Gastrocnemius medialis (tissue), 4 donors: ENCODE measurements at regions not wholly inside any gene's neighbourhood (a gene's known extent, or its start where the extent isn't known, plus 50 kb on each side); places are given as distances from the start of the nearest gene placed in this dataset.

ENCODE experiments used
- ATAC-seq, 2 donors: fragments of 150-250 bp; one replicate each; pipeline ENCODE4 v1.9.1; 2016
- DNase-seq, 2 donors: peaks; one replicate each; pipeline ENCODE4 v3.0.0-alpha.2; 2019
- H3K27ac ChIP-seq, 4 donors: fragments of 200-600 bp; sonication (generic); 1 replicate in 1 of 4; 2 replicates in 3 of 4; pipeline ENCODE4 v1.5.1; 2016 to 2018; ENCODE audit warnings: mild to moderate bottlenecking in 2 of 4, moderate library complexity in 1 of 4
- H3K27me3 ChIP-seq, 3 donors: fragments of 200-600 bp; sonication (generic) in 2 of 3; 1 replicate in 1 of 3; 2 replicates in 2 of 3; pipeline versions ENCODE4 v1.5.1 to v1.6.0; 2016 to 2019; ENCODE audit warnings: mild to moderate bottlenecking in 1 of 3, moderate library complexity in 1 of 3
- H3K36me3 ChIP-seq, 2 donors: fragments of 200-600 bp; sonication (generic) in 1 of 2; one replicate each; pipeline ENCODE4 v1.5.1; 2017 to 2018
- H3K4me1 ChIP-seq, 2 donors: fragments of 200-600 bp; sonication (generic) in 1 of 2; one replicate each; pipeline ENCODE4 v1.5.1; 2016 to 2017; ENCODE audit warnings: mild to moderate bottlenecking in 2 of 2
- H3K4me3 ChIP-seq, 4 donors: fragments of 200-600 bp; sonication (generic) in 3 of 4; 1 replicate in 1 of 4; 2 replicates in 3 of 4; pipeline ENCODE4 v1.5.1; 2016 to 2019; ENCODE audit warnings: mild to moderate bottlenecking in 2 of 4
- H3K9me3 ChIP-seq, 3 donors: fragments of 200-600 bp; sonication (generic) in 2 of 3; 1 replicate in 1 of 3; 2 replicates in 2 of 3; pipeline ENCODE4 v1.5.1; 2016 to 2019
- CTCF ChIP-seq, 5 experiments: fragments of 450-650 bp in 3 of 5; fragments of 200-600 bp in 2 of 5; sonication (generic) in 2 of 5; IDR thresholded peaks in 4 of 5; conservative IDR thresholded peaks in 1 of 5; 1 replicate in 4 of 5; 2 replicates in 1 of 5; pipeline ENCODE4 v1.5.1; 2016 to 2019; ENCODE audit warnings: antibody characterized with exemption in 5 of 5, mild to moderate bottlenecking in 3 of 5, moderate library complexity in 3 of 5
- POLR2A ChIP-seq, 2 donors: fragments of 450-650 bp; IDR thresholded peaks; one replicate each; pipeline ENCODE4 v1.6.1; 2017; ENCODE audit warnings: antibody characterized with exemption in 2 of 2, mild to moderate bottlenecking in 2 of 2, moderate library complexity in 2 of 2
- in situ Hi-C, 4 donors: fragments of 200-750 bp; cut with MboI; loops; one replicate each; pipeline versions ENCODE4 v1.15.0 to v1.8.0; 2017; ENCODE audit warnings: low sequenced_read_pairs in 4 of 4
- intact Hi-C: fragments of 100-400 bp; cut with DNase I; formaldehyde crosslinking; loops from one replicate; pipeline ENCODE4 v1.15.1; 2023; ENCODE audit warnings: low total_unique reads

- DNase-seq = no peak
- H3K9me3 ChIP-seq = no peaks in the 10 kb centered on the region
- intact Hi-C loops (no loop called here), in situ Hi-C loops (no loop called here)
- peaks cover 0 to 18% of the 10 kb centered on the region in 2 donors for H3K4me1 ChIP-seq
- H3K4me3 ChIP-seq = no peak overlapping the region
- H3K27me3 ChIP-seq = no peaks in the 10 kb centered on the region
- H3K27ac ChIP-seq = peak overlapping the region in 2 of 4 donors; percentile 33 to 34
- ATAC-seq = peak; percentile 70 to 72
- TF ChIP-seq POLR2A (IDR thresholded peaks at IDR 0.05) (no peak), CTCF (IDR thresholded peaks at IDR 0.05 in 4 of 5, conservative IDR thresholded peaks at IDR 0.05 in 1 of 5) (no peak)
- H3K36me3 ChIP-seq = no peaks in the 10 kb centered on the region
These were observed 1058.8 kb downstream of the NLGN4Y start for GRCh38 chrY:15583111-15583510.

- in situ Hi-C loops (no loop called here), intact Hi-C loops (no loop called here)
- peak overlapping the region in 2 of 4 donors; percentile 36 to 59 for H3K27ac ChIP-seq
- peak; percentile 82 to 90 for ATAC-seq
- peak in 1 of 2 donors; percentile 3 for DNase-seq
- TF ChIP-seq CTCF (IDR thresholded peaks at IDR 0.05 in 4 of 5, conservative IDR thresholded peaks at IDR 0.05 in 1 of 5) (no peak), POLR2A (IDR thresholded peaks at IDR 0.05) (no peak)
- H3K9me3 ChIP-seq = no peaks in the 10 kb centered on the region
- no peaks in the 10 kb centered on the region for H3K27me3 ChIP-seq
- no peaks in the 10 kb centered on the region for H3K36me3 ChIP-seq
- H3K4me3 ChIP-seq = no peak overlapping the region
- peaks cover 0 to 6% of the 10 kb centered on the region in 2 donors for H3K4me1 ChIP-seq
These were observed 1068.6 kb downstream of the NLGN4Y start for GRCh38 chrY:15592957-15593356.

- H3K27ac ChIP-seq = peak overlapping the region in 2 of 4 donors; percentile 36 to 59
- peaks cover 0 to 6% of the 10 kb centered on the region in 2 donors for H3K4me1 ChIP-seq
- no peaks in the 10 kb centered on the region for H3K9me3 ChIP-seq
- no peak for TF ChIP-seq POLR2A (IDR thresholded peaks at IDR 0.05)
- TF ChIP-seq CTCF (IDR thresholded peaks at IDR 0.05 in 4 of 5, conservative IDR thresholded peaks at IDR 0.05 in 1 of 5) = no peak
- no peak overlapping the region for H3K4me3 ChIP-seq
- DNase-seq = no peak
- intact Hi-C loops (no loop called here), in situ Hi-C loops (no loop called here)
- no peaks in the 10 kb centered on the region for H3K27me3 ChIP-seq
- no peaks in the 10 kb centered on the region for H3K36me3 ChIP-seq
- peak; percentile 61 to 78 for ATAC-seq
These were observed 1069.3 kb downstream of the NLGN4Y start for GRCh38 chrY:15593476-15594160.

GRCh38 chrY:15594179-15594578 is 1069.8 kb downstream of the NLGN4Y start:
- ATAC-seq (peak in 1 of 2 donors; percentile 30), DNase-seq (no peak)
- TF ChIP-seq POLR2A (IDR thresholded peaks at IDR 0.05) (no peak), CTCF (IDR thresholded peaks at IDR 0.05 in 4 of 5, conservative IDR thresholded peaks at IDR 0.05 in 1 of 5) (no peak)
- no peak overlapping the region for H3K27ac ChIP-seq
- in situ Hi-C loops = no loop called here
- no peak overlapping the region for H3K4me3 ChIP-seq
- H3K4me1 ChIP-seq = peaks cover 0 to 6% of the 10 kb centered on the region in 2 donors
- no peaks in the 10 kb centered on the region for H3K36me3 ChIP-seq
- no peaks in the 10 kb centered on the region for H3K9me3 ChIP-seq
- no peaks in the 10 kb centered on the region for H3K27me3 ChIP-seq
- intact Hi-C loops = no loop called here
